ENCODE measurements at regions not wholly inside any gene's neighbourhood (a gene's known extent, or its start where the extent isn't known, plus 50 kb on each side); places are given as distances from the start of the nearest gene placed in this dataset.
A peak's percentile ranks its signal among the peaks of the same experiment; 100 is the strongest.

DNA sequence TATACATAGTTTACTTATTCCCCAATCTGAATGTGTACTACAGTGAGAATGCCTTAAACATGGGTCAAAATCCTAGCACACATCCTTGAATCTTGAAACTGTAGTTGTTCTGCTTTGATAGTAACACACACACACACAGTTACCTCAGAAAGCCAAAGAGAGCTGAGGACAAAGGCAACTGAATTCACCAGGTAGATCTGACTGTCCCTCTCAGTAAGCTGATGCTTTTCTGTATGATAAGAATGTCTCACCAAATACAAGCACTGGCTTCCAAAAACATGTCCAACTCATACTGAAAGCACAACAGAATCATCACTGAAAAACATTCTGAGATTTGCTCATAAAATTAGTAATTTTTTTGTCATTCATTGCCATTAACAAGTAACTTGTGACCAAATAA is 104.3 kb upstream of the DYNLRB2 start:
- DNase-seq (ENCODE audit: low spot score) (no peak), ATAC-seq (no peak)
- intact Hi-C loops (cut with DNase I): no loop called here

DNA sequence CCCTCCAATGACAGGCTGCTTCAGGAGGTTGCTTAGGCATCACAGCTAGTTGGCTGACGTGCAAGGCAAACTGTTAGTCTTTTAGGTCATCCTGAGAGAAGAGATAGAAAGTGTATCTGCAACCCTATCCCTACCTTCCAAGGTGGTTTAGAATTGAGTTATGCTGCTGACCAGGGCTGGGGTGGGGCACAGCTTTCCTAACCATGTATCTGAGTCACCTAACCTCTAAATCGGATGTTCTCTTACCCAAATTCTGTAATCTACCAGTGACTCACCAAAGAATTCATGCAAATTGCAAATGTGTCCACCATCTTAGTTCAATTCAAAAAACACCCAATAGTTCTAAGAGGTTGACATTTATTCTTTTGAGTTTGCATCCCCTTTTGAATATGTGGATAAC is 107.2 kb upstream of the DYNLRB2 start:
- DNase-seq (ENCODE audit: low spot score) (no peak), ATAC-seq (no peak)
- intact Hi-C loops (cut with DNase I): no loop called here

DNA sequence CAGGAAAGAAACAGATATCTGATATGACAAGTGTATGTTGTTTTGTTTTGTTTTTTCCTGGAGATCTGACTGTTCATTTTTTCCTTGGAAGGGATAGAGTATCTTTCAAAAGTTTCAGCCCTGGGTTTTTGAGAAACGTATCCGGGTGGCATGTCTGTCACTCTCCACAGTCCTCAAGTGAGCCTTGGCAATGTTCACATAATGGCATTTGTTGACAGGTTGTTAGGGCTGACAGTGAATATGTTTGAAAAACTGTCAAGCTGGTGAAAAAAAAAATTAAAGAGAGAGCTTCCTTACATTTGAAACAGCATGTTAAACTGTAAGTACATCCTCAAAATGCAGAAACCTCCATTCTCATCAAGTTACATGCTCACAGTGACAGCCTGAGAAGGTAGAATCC is 113.0 kb upstream of the DYNLRB2 start:
- ATAC-seq: no peak
- no peak for DNase-seq (ENCODE audit: low spot score)
- intact Hi-C loops (cut with DNase I): no loop called here

DNA sequence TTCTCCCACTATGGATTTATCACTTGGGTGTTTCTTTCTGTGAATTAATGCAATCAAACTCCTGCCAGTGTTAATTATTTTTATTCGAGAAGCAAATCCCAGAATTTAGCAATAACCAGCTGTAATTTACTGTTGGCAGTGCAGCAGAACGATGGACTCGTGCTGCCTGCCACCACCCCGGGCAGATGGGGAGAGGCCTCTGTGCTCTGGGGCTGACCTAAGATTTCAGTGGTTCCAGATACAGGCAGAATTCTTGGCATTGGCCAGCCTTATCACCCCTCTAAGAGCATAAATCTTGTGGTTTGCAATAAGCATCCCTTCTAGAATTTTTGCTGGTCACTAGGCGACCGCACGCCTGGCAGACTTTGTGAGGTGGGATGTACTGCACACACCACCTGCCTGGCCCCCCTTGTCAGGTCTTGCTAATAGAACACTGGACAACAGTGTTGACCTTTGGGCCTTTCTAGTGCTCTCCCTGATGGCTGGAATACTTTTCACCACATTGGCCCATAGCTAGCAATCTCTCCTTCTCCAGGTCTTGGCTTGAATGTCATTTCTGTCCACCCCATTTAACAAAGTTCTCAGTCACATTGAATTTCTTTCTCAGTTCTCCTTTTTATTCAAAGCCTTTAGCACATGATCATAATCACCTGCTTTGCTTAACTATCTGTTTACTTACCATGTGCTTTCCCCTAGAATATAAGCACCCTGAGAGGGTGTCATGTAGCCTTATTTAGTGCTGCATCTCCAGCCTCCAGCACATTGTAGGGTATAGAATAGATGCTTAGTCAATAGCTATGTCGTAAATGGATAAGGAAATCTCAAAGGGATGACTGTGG is 122.1 kb upstream of the DYNLRB2 start:
- intact Hi-C loops (cut with DNase I): no loop called here
- ATAC-seq (no peak), DNase-seq (ENCODE audit: low spot score) (no peak)

DNA sequence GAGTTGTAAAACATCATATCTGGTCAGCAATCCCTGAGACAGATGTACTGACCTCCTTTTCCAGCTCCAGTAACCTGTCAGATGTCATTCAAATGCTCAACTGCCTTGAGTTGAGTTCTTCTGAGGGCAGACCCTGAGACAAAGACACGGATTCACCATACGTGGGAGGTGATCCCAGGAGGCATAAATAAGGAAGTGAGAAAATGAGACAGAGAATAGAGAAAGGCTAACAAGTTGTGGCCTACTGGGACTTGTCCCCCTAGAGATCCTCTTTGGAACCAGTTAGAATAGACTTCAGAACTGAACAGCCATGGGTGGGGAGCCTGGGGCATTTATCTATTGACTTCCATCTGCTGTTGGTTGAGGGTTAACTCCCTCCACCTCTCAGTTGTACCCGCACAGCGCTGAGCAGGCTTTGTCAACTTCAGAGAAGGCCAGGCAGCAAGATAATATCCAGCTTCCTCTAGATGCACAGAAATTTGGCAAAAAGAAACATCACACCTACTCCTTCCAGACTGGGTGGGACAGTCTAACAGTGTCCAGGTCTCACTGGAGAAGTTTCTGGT is 123.0 kb upstream of the DYNLRB2 start:
- intact Hi-C loops (cut with DNase I): no loop called here
- ATAC-seq (no peak), DNase-seq (ENCODE audit: low spot score) (no peak)

DNA sequence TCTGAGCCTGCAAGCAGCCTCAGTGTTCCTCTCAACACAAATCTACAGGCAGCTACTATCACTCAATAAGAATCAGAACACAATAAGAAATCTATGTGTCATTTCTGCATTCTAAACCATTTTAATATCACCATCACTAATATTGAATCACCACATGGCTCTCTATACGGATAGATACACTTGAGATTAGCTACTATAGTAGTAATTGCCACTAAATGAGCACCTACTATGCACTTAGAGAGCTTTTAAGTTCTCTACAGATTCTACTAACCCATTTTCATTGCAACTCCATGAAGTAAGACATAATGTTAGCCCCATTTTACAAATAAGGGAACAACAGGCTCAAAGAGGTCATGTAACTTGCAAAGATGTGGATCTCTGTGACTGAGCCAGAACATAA is 132.8 kb upstream of the DYNLRB2 start:
- intact Hi-C loops (cut with DNase I): no loop called here
- no peak for ATAC-seq
- DNase-seq (ENCODE audit: low spot score): no peak

DNA sequence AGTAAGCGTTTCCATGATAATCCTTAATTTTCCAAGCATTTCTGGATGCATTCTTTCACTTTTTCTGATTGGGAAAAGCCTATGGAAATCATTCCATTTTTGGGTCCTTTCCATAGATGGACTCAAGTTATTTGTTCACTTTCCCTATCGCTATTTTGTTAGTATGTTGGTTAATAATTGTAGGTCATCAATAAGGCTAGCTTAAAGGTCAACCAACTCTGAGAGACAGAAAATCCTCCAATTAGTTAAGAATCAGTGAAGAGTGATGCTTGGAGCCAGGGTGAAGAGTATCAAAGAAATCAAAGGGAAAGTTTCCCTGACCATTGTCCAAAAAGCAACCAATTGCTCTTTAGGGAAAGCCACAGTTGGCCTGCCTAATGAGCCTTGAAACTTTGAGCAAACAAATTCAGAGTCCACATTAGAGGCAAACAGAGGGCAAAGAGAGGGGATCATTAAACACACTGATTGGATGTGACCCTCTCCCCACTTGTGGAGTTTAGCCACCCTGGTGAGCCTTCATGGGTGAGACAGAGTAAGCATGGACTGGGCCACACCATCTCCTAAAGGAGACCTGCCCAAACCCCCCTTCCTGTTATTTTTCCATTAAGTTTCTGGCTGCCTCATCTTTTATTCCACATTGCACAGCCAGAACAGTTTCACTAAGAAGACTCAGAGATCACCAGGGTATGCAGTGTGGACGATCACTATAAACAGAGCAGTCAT is 133.4 kb upstream of the DYNLRB2 start:
- intact Hi-C loops (cut with DNase I): no loop called here
- ATAC-seq (no peak), DNase-seq (ENCODE audit: low spot score) (no peak)

DNA sequence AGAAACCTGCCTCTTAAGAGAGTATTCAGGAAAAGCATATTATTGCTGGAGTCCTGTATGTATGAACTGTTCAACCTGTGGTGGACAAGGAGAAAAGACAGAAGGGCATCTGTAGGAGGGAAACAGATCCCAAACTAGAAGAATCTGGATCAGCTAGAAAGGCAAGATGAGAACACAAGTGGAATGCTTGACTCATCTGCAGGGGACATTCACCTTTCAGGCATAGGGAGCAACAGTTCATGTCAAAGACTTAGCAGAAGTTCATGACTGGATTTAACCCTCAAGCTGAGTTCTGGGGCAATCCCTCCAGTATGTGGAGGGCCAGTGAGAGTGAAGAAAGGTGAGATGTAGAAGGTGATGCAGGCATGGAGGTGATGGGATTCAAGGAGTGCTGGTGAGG is 135.9 kb upstream of the DYNLRB2 start:
- DNase-seq (ENCODE audit: low spot score) (no peak), ATAC-seq (no peak)
- intact Hi-C loops (cut with DNase I): no loop called here

DNA sequence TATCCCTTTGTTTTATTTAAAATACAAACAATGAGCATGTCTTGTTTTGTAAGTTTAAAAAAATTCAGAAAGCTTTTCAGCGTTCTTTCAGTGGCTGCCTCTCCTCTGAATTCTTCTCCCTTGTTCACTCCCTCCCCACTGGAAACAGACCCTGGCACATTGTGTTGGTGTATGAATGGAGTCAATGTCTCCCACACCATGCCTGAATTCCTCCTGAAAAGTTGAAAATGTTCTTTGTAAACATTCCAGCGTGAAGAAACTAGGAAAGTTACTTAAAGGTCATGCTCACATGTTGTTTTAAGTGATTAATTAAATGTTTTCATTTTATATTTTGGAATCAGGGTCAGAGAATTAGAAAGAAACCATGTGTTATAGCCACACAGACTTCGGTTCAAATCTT is 136.9 kb upstream of the DYNLRB2 start:
- intact Hi-C loops (cut with DNase I): no loop called here
- peak; percentile 62 for ATAC-seq
- DNase-seq (ENCODE audit: low spot score): no peak

DNA sequence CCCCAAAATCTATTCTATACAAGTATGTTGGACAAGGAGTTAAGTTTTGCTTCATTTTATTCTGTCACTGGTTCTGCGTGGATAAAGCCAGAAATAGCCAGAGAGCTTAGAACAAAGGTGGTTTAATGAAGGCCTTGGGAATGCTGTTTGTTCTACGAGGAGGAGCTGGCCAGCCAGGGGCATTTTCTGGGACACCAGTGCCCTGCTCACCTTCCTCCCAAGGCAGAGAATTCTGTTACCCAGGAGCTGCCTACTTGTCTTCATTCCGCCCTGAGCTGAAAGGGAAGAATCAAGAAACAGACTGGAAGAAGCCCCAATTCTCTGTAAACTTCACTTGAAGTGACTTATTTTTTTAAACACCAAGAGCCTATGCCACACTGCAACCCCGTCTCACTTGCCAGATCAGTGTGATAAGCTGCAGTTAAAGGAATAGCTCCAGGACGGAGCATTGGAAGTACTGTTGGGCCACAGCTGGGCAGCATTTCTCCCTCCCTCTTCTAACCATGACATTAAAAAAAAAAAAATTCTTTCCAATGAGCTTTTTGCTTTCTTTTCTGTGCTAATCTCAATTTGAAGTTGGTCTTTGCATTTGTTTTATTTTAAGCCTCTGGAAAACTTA is 149.8 kb upstream of the DYNLRB2 start:
- peak; percentile 67 for ATAC-seq
- intact Hi-C loops (cut with DNase I): no loop called here
- no peak for DNase-seq (ENCODE audit: low spot score)

DNA sequence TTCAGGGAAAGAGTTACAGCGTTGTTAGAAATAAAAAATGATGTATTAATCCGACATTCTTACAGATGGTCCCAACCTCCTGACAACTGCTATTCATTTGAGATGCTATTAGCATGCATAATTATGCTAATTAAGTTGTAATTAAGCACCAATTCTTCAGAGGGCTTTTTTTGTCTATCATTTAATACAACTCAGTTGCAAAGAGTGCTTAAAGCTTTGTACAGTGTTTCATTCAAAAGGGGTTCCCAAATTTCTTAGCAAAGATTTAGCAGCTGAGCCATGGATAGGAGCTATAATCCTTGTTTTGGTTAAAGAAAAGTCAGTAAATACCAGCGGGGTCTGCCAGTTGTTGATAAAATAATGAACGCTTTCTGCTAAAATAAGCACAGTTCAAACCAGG is 150.7 kb upstream of the DYNLRB2 start:
- intact Hi-C loops (cut with DNase I): no loop called here
- DNase-seq (ENCODE audit: low spot score): no peak
- no peak for ATAC-seq

DNA sequence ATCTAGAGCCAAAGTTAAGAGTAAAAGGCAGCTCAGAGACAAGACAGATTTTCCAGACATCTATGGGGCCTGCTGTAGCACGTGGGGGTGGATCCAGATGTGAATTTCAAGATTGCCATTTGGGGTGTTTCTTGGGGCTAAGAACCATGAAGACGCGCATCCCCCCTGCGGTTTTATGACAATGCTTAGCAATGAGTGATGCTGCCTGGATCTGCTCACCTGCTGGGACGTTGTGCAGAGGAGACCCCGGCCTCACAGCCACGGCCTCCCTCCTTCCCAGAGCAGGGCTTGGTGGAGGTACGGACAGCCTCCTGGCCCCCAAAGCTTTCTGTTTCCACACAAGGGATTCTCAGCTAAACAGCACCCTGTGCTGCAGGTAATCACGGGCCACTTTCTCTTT is 151.5 kb upstream of the DYNLRB2 start:
- intact Hi-C loops (cut with DNase I): no loop called here
- ATAC-seq (no peak), DNase-seq (ENCODE audit: low spot score) (no peak)

DNA sequence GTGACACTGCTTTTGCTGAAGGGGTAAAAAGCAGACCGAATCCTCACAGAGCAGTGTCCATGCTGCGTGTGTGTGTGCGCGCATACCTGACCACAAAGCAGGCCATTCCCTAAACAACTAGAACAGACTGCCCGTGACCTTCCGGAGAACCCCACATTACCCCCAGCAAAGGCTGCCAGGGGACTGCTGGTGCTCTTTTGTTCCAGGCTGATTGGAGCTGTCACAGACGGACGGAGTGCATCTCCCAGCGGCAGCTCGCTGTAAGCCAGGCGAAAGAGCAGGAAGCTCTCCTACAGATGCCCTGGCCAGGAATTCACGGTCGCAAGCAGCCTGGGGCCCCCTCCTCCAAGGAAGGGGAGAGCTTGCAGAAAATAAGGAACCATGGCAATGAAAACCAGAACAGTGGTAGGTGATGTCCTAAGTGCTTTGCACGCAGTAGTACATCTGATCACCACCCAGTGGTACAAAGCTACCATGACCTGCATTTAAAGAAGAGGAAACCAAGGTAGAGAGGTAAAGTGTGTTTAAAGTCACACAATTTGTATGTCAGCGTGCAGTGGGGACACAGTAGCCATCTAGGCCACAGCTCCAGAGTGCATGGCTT is 153.4 kb upstream of the DYNLRB2 start:
- DNase-seq (ENCODE audit: low spot score) (no peak), ATAC-seq (no peak)
- intact Hi-C loops (cut with DNase I): no loop called here

DNA sequence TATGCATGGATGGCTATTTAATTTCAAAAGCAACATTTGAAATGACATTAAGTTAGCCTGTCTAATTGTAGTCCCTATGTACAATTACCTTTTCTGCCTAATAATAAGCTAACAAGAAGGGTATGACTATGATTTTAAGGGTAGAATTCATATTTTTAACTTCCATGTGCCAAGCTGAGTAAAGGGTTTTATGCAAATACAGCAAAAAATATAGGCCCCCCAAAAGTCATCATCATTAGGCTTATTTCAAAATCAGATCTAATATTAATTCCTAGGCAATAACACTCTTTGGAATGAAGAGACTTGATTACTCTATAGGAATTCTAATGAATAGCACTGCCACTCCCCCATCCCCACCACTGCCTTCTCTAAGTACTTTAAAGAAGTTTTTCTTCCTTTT is 155.9 kb upstream of the DYNLRB2 start:
- no peak for DNase-seq (ENCODE audit: low spot score)
- intact Hi-C loops (cut with DNase I): no loop called here
- no peak for ATAC-seq

DNA sequence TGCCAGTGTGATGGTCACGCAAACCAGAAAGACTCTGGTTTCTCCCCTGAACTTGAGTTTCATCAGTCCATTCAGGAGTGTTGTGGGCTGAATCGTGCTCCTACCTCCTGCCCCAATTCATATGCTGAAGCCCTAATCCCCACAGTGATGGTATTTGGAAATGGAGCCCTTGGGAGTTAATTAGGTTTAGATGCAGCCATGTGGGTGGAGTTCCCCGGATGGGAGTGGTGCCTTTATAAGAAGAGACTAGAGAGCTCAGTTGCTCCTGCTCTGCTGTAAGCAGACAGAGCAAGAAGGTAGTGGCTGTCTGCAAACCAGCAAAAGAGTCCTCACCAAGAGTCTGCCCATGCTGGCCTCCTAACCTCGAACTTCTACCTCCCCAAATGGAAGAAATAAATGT is 160.3 kb upstream of the DYNLRB2 start:
- ATAC-seq: no peak
- no peak for DNase-seq (ENCODE audit: low spot score)
- intact Hi-C loops (cut with DNase I): no loop called here

DNA sequence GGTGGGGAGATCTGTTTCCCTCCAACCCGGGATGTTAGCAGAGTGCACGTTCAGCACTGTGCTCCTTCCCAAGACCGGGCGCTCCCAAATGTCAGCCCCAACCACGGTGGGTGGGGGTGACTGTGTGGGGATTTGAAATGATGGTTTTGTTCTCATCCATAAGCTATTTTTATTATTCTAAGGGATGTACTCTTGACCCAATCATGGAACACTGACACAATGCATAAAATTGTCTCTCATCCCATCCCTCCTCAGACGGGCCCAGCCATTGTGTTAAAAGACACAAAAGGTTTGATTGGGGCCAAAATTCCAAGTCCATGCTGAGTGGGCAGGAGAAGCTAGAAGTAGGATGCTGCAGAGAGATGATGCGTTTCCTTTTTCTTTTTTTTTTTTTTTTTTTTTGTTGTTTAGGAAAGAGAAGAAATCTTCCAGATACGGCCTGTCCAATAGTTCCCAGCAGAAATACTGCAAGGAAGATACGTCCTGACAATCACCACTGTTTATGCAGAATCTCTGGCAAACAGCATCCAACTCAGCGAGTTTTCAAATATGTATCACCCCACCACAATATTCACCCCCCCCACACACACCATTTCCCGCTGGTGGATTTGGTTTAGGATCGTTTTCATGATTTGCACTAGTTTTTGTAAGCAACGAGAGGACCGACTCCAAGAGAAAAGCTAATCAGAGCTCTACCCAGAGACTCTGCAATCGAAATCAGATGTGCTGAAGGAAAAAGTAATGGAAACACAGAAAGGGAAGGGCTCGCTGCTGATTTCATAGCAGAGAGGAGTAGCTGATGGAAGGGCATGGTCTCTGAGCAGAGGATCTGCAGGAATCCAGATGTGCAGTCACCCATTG is 163.5 kb upstream of the DYNLRB2 start:
- ATAC-seq: peak; percentile 68
- intact Hi-C loops (cut with DNase I): no loop called here
- no peak for DNase-seq (ENCODE audit: low spot score)

DNA sequence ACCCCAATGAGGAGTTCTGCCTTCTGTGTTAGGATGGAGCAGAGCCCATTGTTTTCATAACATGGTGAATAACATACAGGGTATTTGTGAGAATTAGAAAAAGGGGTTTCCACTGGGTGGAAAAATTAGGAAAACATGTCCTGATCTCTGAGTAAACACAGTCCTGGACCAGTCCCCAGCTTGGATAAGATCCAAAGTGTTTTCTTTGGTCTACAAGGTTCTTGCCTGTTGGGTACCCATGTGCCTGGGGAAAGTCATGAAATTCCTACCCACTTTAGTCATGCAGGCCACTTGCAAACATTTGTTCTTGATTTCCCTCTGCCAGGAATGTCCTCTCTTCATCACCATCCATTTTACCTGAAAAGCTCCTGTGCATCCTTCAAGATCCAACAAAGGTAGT is 164.8 kb upstream of the DYNLRB2 start:
- intact Hi-C loops (cut with DNase I): no loop called here
- no peak for ATAC-seq
- no peak for DNase-seq (ENCODE audit: low spot score)

DNA sequence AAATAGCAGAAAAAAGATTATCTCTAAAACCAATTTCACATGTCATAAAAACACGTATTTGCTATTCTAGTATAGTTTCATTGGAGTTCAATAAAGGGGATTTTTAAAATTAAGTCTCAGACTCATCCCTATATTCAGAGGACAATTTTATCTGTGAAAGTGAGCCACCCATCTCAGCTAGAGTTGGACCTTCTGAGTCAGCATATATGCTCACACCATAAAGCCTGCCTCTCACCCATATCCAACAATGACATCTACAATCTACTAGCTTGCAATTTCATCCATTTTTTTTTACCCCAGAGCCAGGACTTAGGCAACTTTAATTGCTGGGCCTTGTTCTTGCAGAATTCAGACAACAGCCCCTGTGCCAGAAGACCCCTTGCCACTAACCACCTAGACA is 165.3 kb upstream of the DYNLRB2 start:
- DNase-seq (ENCODE audit: low spot score) (no peak), ATAC-seq (no peak)
- intact Hi-C loops (cut with DNase I): no loop called here

DNA sequence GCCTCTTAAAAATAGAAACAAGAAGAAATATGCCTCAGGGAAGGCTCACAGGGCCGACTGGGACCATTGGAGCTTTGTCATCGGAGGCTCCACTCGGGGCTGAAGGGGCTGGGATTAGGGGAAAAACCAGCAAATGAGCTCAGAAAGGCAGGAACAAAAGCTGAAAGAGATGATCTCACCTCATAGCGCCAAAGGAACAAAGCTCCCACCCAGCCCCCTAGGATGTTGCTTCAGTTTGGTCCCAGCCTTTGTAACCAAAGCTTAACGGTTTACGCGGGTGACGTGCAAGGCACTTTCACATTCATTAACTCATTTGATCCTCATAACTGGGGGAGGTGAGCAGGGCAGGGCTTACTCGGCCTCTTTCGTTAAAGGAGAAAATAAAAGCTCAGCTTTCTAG is 168.5 kb upstream of the DYNLRB2 start:
- ATAC-seq (no peak), DNase-seq (ENCODE audit: low spot score) (no peak)
- intact Hi-C loops (cut with DNase I): no loop called here
